Loucy (cell line): ENCODE measurements at regions not wholly inside any gene's neighbourhood (a gene's known extent, or its start where the extent isn't known, plus 50 kb on each side); places are given as distances from the start of the nearest gene placed in this dataset.

Experiments
- H2AFZ ChIP-seq: fragments of 200-600 bp; sonication (generic); 2 replicates; pipeline ENCODE4 v1.6.0; 2016; ENCODE audit warnings: antibody characterized with exemption, mild to moderate bottlenecking, low read length, moderate library complexity
- H3F3A ChIP-seq: fragments of 200-600 bp; 2 replicates; pipeline ENCODE4 v1.6.0; 2016; ENCODE audit warnings: antibody characterized with exemption, low read depth, mild to moderate bottlenecking
- H3K27me3 ChIP-seq: fragments of 200-600 bp; sonication (generic); 2 replicates; pipeline ENCODE4 v1.6.1; 2014; ENCODE audit warnings: low read length, mild to moderate bottlenecking; ENCODE audit not compliant: insufficient read depth, poor library complexity, severe bottlenecking
- H3K36me3 ChIP-seq: fragments of 200-600 bp; sonication (generic); 2 replicates; pipeline ENCODE4 v1.6.1; 2016; ENCODE audit warnings: low read length; ENCODE audit not compliant: insufficient read depth
- H3K4me1 ChIP-seq: fragments of 200-600 bp; sonication (generic); 2 replicates; pipeline ENCODE4 v1.5.1; 2014; ENCODE audit warnings: low read length, mild to moderate bottlenecking; ENCODE audit not compliant: insufficient read depth, poor library complexity, severe bottlenecking
- H3K4me2 ChIP-seq: fragments of 200-600 bp; sonication (generic); 2 replicates; pipeline ENCODE4 v1.6.0; 2014; ENCODE audit warnings: antibody characterized with exemption, low read length, low read depth, mild to moderate bottlenecking; ENCODE audit not compliant: poor library complexity, severe bottlenecking
- H3K4me3 ChIP-seq: fragments of 200-600 bp; sonication (generic); 2 replicates; pipeline ENCODE4 v1.5.1; 2014; ENCODE audit warnings: low read length, mild to moderate bottlenecking, mixed read lengths; ENCODE audit not compliant: poor library complexity, severe bottlenecking
- H3K79me2 ChIP-seq: fragments of 200-600 bp; sonication (generic); 2 replicates; pipeline ENCODE4 v1.6.1; 2014; ENCODE audit warnings: low read length; ENCODE audit not compliant: insufficient read depth
- H3K9ac ChIP-seq: fragments of 200-600 bp; sonication (generic); 2 replicates; pipeline ENCODE4 v1.6.0; 2014; ENCODE audit warnings: mild to moderate bottlenecking, low read depth, low read length, moderate library complexity; ENCODE audit not compliant: poor library complexity, severe bottlenecking
- H3K9me2 ChIP-seq: fragments of 200-600 bp; sonication (generic); replicated peaks from 2 replicates; pipeline ENCODE4 v1.6.1; 2016; ENCODE audit warnings: low read depth, low read length, mixed read lengths
- H3K9me3 ChIP-seq: fragments of 200-600 bp; sonication (generic); 2 replicates; pipeline ENCODE4 v1.6.1; 2014; ENCODE audit warnings: mild to moderate bottlenecking, antibody characterized with exemption, low read length, low read depth; ENCODE audit not compliant: insufficient read depth
- H4K20me1 ChIP-seq: fragments of 200-600 bp; sonication (generic); 2 replicates; pipeline ENCODE4 v1.6.0; 2014; ENCODE audit warnings: antibody characterized with exemption, low read length, mild to moderate bottlenecking; ENCODE audit not compliant: insufficient read depth, poor library complexity, severe bottlenecking
- CTCF ChIP-seq: fragments of 200-600 bp; sonication (generic); conservative IDR thresholded peaks from 2 replicates; pipeline ENCODE4 v1.5.1; 2014; ENCODE audit warnings: mild to moderate bottlenecking, antibody characterized with exemption, low read length
- EZH2phosphoT487 ChIP-seq: fragments of 200-600 bp; IDR thresholded peaks from 2 replicates; pipeline ENCODE4 v1.6.1; 2018; ENCODE audit warnings: antibody characterized with exemption, mild to moderate bottlenecking, moderate library complexity, borderline replicate concordance

- TF ChIP-seq EZH2phosphoT487, result no peak
- no peak for TF ChIP-seq CTCF
- H3K79me2 ChIP-seq, result no peaks in the 10 kb centered on the region
- no peaks in the 10 kb centered on the region for H3K9me2 ChIP-seq
- peaks cover 8% of the 10 kb centered on the region; the same call in 1 of the 2 replicates for H3K9me3 ChIP-seq
- no peaks in the 10 kb centered on the region for H4K20me1 ChIP-seq
- H3F3A ChIP-seq, result no peaks in the 10 kb centered on the region
- no peak overlapping the region for H3K9ac ChIP-seq
- H3K4me1 ChIP-seq, result no peaks in the 10 kb centered on the region
- no peaks in the 10 kb centered on the region for H3K27me3 ChIP-seq
- no peak overlapping the region for H3K4me3 ChIP-seq
- H3K36me3 ChIP-seq, result no peaks in the 10 kb centered on the region
- H2AFZ ChIP-seq, result no peak overlapping the region
- H3K4me2 ChIP-seq, result no peak overlapping the region
These were observed 113.9 kb downstream of the MTNR1A start for GRCh38 chr4:186441502-186441901.

- Histone ChIP-seq H3F3A (no peaks in the 10 kb centered on the region), H2AFZ (no peak overlapping the region), H3K9me3 (peaks cover 4% of the 10 kb centered on the region; the same call in 1 of the 2 replicates), H3K4me2 (no peak overlapping the region), H3K4me3 (no peak overlapping the region), H3K79me2 (no peaks in the 10 kb centered on the region), H3K9ac (no peak overlapping the region), H3K4me1 (no peaks in the 10 kb centered on the region), H3K9me2 (no peaks in the 10 kb centered on the region), H4K20me1 (no peaks in the 10 kb centered on the region), H3K27me3 (no peaks in the 10 kb centered on the region), H3K36me3 (no peaks in the 10 kb centered on the region)
- TF ChIP-seq CTCF (no peak), EZH2phosphoT487 (no peak)
These were observed 126.9 kb downstream of the MTNR1A start for GRCh38 chr4:186428481-186428880.

- H3K36me3 ChIP-seq, result no peaks in the 10 kb centered on the region
- no peaks in the 10 kb centered on the region for H3F3A ChIP-seq
- no peaks in the 10 kb centered on the region for H3K27me3 ChIP-seq
- H2AFZ ChIP-seq, result no peak overlapping the region
- H3K9ac ChIP-seq, result no peak overlapping the region
- TF ChIP-seq CTCF (no peak), EZH2phosphoT487 (no peak)
- no peak overlapping the region for H3K4me3 ChIP-seq
- no peak overlapping the region for H3K4me2 ChIP-seq
- H3K9me2 ChIP-seq, result no peaks in the 10 kb centered on the region
- no peaks in the 10 kb centered on the region for H3K4me1 ChIP-seq
- H3K9me3 ChIP-seq, result peaks cover 7% of the 10 kb centered on the region; the same call in 1 of the 2 replicates
- H3K79me2 ChIP-seq, result no peaks in the 10 kb centered on the region
- H4K20me1 ChIP-seq, result no peaks in the 10 kb centered on the region
These were observed 130.6 kb downstream of the MTNR1A start for GRCh38 chr4:186424745-186425144.
